ENCODE measurements at regions not wholly inside any gene's neighbourhood (a gene's known extent, or its start where the extent isn't known, plus 50 kb on each side); places are given as distances from the start of the nearest gene placed in this dataset.

DNA sequence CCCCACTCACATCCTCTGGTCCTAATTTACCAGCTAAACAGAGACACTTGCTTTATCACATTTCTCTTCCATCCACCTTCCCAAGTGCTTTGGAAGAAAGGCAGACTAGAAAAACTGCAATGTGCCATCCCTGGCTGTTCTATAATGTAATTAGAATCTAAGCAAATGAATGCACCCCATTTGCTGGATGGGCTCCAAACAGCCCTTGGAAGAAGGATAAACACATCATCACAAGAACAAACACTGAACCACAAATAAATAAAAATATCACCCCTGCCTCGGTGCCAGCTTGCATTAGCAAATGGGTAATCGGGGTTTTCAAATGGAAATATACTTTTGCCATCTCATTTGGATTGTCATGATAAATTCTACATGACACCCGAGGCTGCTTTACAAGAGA is 296.6 kb upstream of the ISX start:
- TF ChIP-seq MYC (IDR thresholded peaks at IDR 0.05; ENCODE audit: borderline replicate concordance, low read length) (no peak), POLR2A (IDR thresholded peaks at IDR 0.05; ENCODE audit: low read length) (no peak), RCOR1 (IDR thresholded peaks at IDR 0.05; ENCODE audit: low read depth, low read length) (no peak), ESRRA (IDR thresholded peaks at IDR 0.05; ENCODE audit: borderline replicate concordance, low read length) (no peak), NFE2L2 (conservative IDR thresholded peaks at IDR 0.05; ENCODE audit: low read length) (no peak)
- TF ChIP-seq, protein P1, sequence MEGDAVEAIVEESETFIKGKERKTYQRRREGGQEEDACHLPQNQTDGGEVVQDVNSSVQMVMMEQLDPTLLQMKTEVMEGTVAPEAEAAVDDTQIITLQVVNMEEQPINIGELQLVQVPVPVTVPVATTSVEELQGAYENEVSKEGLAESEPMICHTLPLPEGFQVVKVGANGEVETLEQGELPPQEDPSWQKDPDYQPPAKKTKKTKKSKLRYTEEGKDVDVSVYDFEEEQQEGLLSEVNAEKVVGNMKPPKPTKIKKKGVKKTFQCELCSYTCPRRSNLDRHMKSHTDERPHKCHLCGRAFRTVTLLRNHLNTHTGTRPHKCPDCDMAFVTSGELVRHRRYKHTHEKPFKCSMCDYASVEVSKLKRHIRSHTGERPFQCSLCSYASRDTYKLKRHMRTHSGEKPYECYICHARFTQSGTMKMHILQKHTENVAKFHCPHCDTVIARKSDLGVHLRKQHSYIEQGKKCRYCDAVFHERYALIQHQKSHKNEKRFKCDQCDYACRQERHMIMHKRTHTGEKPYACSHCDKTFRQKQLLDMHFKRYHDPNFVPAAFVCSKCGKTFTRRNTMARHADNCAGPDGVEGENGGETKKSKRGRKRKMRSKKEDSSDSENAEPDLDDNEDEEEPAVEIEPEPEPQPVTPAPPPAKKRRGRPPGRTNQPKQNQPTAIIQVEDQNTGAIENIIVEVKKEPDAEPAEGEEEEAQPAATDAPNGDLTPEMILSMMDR (IDR thresholded peaks at IDR 0.05), result no peak
- TF ChIP-seq, protein P2, sequence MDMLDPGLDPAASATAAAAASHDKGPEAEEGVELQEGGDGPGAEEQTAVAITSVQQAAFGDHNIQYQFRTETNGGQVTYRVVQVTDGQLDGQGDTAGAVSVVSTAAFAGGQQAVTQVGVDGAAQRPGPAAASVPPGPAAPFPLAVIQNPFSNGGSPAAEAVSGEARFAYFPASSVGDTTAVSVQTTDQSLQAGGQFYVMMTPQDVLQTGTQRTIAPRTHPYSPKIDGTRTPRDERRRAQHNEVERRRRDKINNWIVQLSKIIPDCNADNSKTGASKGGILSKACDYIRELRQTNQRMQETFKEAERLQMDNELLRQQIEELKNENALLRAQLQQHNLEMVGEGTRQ (IDR thresholded peaks at IDR 0.05), result no peak
- TF ChIP-seq, protein P3, sequence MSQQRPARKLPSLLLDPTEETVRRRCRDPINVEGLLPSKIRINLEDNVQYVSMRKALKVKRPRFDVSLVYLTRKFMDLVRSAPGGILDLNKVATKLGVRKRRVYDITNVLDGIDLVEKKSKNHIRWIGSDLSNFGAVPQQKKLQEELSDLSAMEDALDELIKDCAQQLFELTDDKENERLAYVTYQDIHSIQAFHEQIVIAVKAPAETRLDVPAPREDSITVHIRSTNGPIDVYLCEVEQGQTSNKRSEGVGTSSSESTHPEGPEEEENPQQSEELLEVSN (IDR thresholded peaks at IDR 0.05; ENCODE audit: borderline replicate concordance, low read depth), result no peak
